GM23248 (cell line): ENCODE measurements at regions not wholly inside any gene's neighbourhood (a gene's known extent, or its start where the extent isn't known, plus 50 kb on each side); places are given as distances from the start of the nearest gene placed in this dataset.

Experiments used
- DNase-seq: peaks from one replicate; pipeline ENCODE4 v3.0.0-alpha.2; 2015
- H2AFZ ChIP-seq: fragments of 200-600 bp; sonication (generic); 2 replicates; pipeline ENCODE4 v1.6.1; 2016; ENCODE audit warnings: antibody characterized with exemption
- H3F3A ChIP-seq: fragments of 200-600 bp; sonication (generic); 2 replicates; pipeline ENCODE4 v1.6.1; 2016; ENCODE audit warnings: mild to moderate bottlenecking, antibody characterized with exemption, mixed run types; ENCODE audit not compliant: insufficient read depth
- H3K27ac ChIP-seq: fragments of 200-600 bp; sonication (generic); 2 replicates; pipeline ENCODE4 v1.5.1; 2016; ENCODE audit warnings: mild to moderate bottlenecking
- H3K27me3 ChIP-seq: fragments of 200-600 bp; sonication (generic); replicated peaks from 2 replicates; pipeline ENCODE4 v1.6.1; 2016; ENCODE audit warnings: mild to moderate bottlenecking; ENCODE audit not compliant: insufficient read depth
- H3K36me3 ChIP-seq: fragments of 200-600 bp; sonication (generic); 2 replicates; pipeline ENCODE4 v1.6.1; 2016; ENCODE audit warnings: low read depth, mild to moderate bottlenecking
- H3K4me1 ChIP-seq: fragments of 200-600 bp; sonication (generic); 2 replicates; pipeline ENCODE4 v1.6.1; 2016; ENCODE audit warnings: mild to moderate bottlenecking; ENCODE audit not compliant: insufficient read depth
- H3K4me2 ChIP-seq: fragments of 200-600 bp; sonication (generic); one replicate; pipeline ENCODE4 v1.6.1; 2016; ENCODE audit warnings: mild to moderate bottlenecking; ENCODE audit not compliant: unreplicated experiment
- H3K4me3 ChIP-seq: fragments of 200-600 bp; sonication (generic); 2 replicates; pipeline ENCODE4 v1.5.1; 2016; ENCODE audit warnings: mild to moderate bottlenecking
- H3K79me2 ChIP-seq: fragments of 200-600 bp; sonication (generic); 2 replicates; pipeline ENCODE4 v1.6.1; 2016; ENCODE audit warnings: mild to moderate bottlenecking; ENCODE audit not compliant: insufficient read depth
- H3K9ac ChIP-seq: fragments of 200-600 bp; sonication (generic); 2 replicates; pipeline ENCODE4 v1.6.1; 2016; ENCODE audit warnings: mild to moderate bottlenecking
- H3K9me2 ChIP-seq: fragments of 200-600 bp; sonication (generic); 2 replicates; pipeline ENCODE4 v1.6.1; 2016; ENCODE audit warnings: mixed run types, mild to moderate bottlenecking, moderate library complexity; ENCODE audit not compliant: insufficient read depth
- H3K9me3 ChIP-seq: fragments of 200-600 bp; sonication (generic); one replicate; pipeline ENCODE4 v1.6.1; 2017; ENCODE audit warnings: low read depth
- H4K20me1 ChIP-seq: fragments of 200-600 bp; sonication (generic); 2 replicates; pipeline ENCODE4 v1.6.0; 2016; ENCODE audit not compliant: insufficient read depth
- EZH2 ChIP-seq: fragments of 200-600 bp; sonication (generic); IDR thresholded peaks from 2 replicates; pipeline ENCODE4 v1.6.1; 2018; ENCODE audit warnings: antibody characterized with exemption, mild to moderate bottlenecking; ENCODE audit not compliant: insufficient read depth, poor library complexity, severe bottlenecking
- EZH2phosphoT487 ChIP-seq: fragments of 200-600 bp; sonication (generic); IDR thresholded peaks from 2 replicates; pipeline ENCODE4 v1.6.1; 2018; ENCODE audit warnings: antibody characterized with exemption, moderate library complexity, mild to moderate bottlenecking, low read depth; ENCODE audit not compliant: insufficient read depth
- WGBS, 2 experiments: methylation state at CpG; one replicate each; pipeline ENCODE4 v1.1.6; 2015 to 2017; ENCODE audit warnings: low lambda C conversion rate in 2 of 2, low coverage in 1 of 2; ENCODE audit errors: missing lambda C conversion rate in 2 of 2; 5-methylcytosine and 5-hydroxymethylcytosine counted together
- in situ Hi-C: fragments of 300-500 bp; cut with MboI; formaldehyde crosslinking; loops from 2 replicates; pipeline ENCODE4 v1.15.0; 2020

DNA sequence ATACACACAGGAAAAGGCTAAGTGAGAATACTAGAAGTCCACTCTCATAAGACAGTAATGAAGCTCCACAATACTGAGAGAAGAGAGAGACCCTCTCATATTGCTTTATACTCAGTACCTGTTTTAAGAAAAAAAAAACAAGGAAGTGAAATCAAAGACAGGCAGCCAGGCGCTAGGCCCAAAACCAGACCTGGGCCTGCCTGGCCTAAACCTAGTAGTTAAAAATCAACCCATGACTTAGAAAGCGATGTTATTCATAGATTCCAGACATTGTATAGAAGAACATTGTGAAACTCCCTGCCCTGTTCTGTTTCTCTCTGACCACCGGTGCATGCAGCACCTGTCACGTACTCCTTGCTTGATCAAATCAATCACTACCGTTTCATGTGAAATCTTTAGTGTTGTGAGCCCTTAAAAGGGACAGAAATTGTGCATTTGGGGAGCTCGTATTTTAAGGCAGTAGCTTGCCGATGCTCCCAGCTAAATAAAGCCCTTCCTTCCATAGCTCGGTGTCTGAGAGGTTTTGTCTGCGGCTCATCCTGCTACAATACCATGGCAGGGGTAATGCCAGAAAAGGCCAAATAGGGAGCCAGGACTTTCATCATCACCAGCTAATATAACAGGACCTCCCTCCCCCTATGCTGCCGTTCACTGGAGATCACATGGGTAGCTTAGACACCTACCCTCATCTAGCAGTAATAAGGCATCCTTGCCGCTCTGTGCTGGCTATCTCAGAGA is 1294.1 kb downstream of the NSUN3 start:
- Histone ChIP-seq H3K9me2 (no peaks in the 10 kb centered on the region), H3K4me3 (no peak overlapping the region), H3K4me2 (no peak overlapping the region), H3K4me1 (no peaks in the 10 kb centered on the region), H3K36me3 (no peaks in the 10 kb centered on the region), H2AFZ (no peak overlapping the region), H3K79me2 (no peaks in the 10 kb centered on the region), H4K20me1 (no peaks in the 10 kb centered on the region), H3K9me3 (no peaks in the 10 kb centered on the region), H3K27ac (no peak overlapping the region), H3K9ac (no peak overlapping the region), H3F3A (no peaks in the 10 kb centered on the region), H3K27me3 (no peaks in the 10 kb centered on the region)
- WGBS, 2 experiments = 47 to 49% methylated on average over 11 of the region's 11 CpGs
- no peak for TF ChIP-seq EZH2
- TF ChIP-seq EZH2phosphoT487 = no peak
- no peak for DNase-seq
- in situ Hi-C loops = no loop called here

DNA sequence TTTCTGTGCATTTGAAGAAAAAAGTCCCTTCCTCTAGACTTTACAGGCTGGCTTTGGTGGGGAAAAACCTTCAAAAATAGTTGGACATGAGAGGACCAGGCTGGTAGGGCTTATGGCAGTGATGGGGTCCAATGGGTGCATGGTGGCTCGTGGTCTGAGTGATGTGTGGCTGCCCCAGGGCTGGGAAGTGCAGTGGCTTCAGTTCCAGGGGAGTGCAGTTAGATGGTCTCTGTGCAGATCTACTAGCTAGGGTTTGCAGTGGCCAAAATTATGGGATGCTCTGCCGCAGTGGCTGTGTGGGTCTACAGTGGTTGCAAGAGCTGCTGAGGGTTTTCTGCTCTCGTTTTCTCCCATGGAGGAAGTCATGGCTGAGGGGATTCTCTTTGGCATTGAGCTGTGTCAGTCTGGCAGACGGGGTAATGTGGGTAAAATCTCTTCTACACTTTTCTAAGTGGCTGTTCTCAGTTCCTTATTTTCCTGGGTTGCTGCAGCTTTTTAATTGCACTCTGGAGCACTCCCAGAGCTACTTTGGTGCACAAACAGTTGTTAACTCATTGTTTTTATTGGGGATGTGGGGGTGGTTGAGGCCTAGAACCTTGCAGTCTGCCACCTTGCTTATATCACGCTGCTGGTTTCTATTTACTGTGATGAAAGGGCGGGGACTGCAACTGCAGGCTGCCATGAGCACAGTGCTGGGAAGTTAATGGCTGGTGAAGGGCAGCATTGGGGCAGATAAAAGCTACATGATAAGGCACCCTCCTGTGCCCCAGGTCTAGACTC is 1324.6 kb downstream of the NSUN3 start:
- Histone ChIP-seq H3K9me3 (no peaks in the 10 kb centered on the region), H2AFZ (no peak overlapping the region), H3K4me3 (no peak overlapping the region), H3K36me3 (no peaks in the 10 kb centered on the region), H3K4me1 (no peaks in the 10 kb centered on the region), H3K9ac (no peak overlapping the region), H3K27ac (no peak overlapping the region), H3K9me2 (no peaks in the 10 kb centered on the region; the same call in 1 of the 2 replicates), H3K27me3 (no peaks in the 10 kb centered on the region), H3K4me2 (no peak overlapping the region), H3K79me2 (no peaks in the 10 kb centered on the region), H3F3A (no peaks in the 10 kb centered on the region), H4K20me1 (no peaks in the 10 kb centered on the region)
- 20% methylated on average over 6 of the region's 6 CpGs for WGBS, 2 experiments
- in situ Hi-C loops = no loop called here
- no peak for DNase-seq
- TF ChIP-seq EZH2 (no peak), EZH2phosphoT487 (no peak)

DNA sequence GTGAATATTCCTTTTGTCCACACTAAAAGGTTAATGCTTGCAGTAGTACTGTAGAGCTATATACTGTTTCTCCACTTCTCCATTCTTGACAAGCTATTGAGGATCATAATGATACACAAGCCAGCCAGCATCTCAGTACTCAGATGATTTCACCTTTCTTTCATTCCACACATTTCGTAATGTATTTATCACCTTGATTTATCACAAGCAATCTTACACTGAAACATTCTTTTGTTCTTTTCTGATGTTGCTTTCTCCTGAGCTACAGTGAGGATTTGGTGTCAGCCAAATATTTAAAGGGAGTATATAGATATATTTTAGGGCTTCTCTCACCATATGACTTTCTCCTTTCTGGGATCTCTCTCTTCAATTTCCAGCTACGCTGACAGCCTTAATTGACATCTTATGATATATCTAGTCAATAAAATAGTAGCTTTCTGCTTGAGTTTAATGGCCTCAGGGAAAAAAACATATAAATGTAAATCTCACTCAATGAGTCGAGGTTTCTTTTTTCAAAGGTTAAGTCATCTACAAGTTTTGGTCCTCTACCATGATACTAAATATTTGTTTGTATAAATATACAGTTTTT is 1327.0 kb downstream of the NSUN3 start:
- Histone ChIP-seq H3K4me1 (no peaks in the 10 kb centered on the region), H3K4me2 (no peak overlapping the region), H4K20me1 (no peaks in the 10 kb centered on the region), H3K9me2 (no peaks in the 10 kb centered on the region), H3K9ac (no peak overlapping the region), H2AFZ (no peak overlapping the region), H3K9me3 (no peaks in the 10 kb centered on the region), H3K27ac (no peak overlapping the region), H3K36me3 (no peaks in the 10 kb centered on the region), H3F3A (no peaks in the 10 kb centered on the region), H3K4me3 (no peak overlapping the region), H3K27me3 (no peaks in the 10 kb centered on the region), H3K79me2 (no peaks in the 10 kb centered on the region)
- no peak for DNase-seq
- WGBS, 2 experiments = 13 to 17% methylated on average over 3 of the region's 3 CpGs
- in situ Hi-C loops = no loop called here
- TF ChIP-seq EZH2 (no peak), EZH2phosphoT487 (no peak)

DNA sequence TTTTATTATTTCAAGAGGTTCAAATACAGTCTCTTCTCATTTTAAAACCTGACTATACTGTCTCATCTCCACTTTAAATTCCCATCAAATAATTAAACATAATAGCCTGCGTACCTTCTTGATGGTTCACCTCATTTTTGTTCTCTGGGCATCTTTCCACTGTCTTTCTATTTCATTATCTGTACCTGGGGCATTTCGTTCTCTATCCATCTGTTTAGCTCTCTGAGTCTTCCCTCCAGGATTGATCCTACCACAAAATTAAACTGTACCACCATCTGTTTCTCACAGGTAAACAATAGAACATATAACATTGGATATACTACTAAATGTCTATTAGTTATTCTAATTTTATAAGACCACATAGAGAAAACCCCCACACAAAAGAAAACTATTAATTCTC is 1331.4 kb downstream of the NSUN3 start:
- H3K4me3 ChIP-seq = no peak overlapping the region
- in situ Hi-C loops = no loop called here
- H3K4me1 ChIP-seq = no peaks in the 10 kb centered on the region
- no peaks in the 10 kb centered on the region for H3K27me3 ChIP-seq
- no peaks in the 10 kb centered on the region for H3K79me2 ChIP-seq
- TF ChIP-seq EZH2phosphoT487 = no peak
- no peak for TF ChIP-seq EZH2
- H3K4me2 ChIP-seq = no peak overlapping the region
- H3K9me3 ChIP-seq = no peaks in the 10 kb centered on the region
- no peak overlapping the region for H2AFZ ChIP-seq
- H3K9ac ChIP-seq = no peak overlapping the region
- H3K9me2 ChIP-seq = no peaks in the 10 kb centered on the region
- H3F3A ChIP-seq = no peaks in the 10 kb centered on the region
- WGBS, 2 experiments = 16 to 22% methylated on average over 2 of the region's 2 CpGs
- H4K20me1 ChIP-seq = no peaks in the 10 kb centered on the region
- DNase-seq = no peak
- no peak overlapping the region for H3K27ac ChIP-seq
- no peaks in the 10 kb centered on the region for H3K36me3 ChIP-seq
